ENCODE measurements at regions not wholly inside any gene's neighbourhood (a gene's known extent, or its start where the extent isn't known, plus 50 kb on each side); places are given as distances from the start of the nearest gene placed in this dataset.

GRCh38 chr6:163641706-163642105 is 227.2 kb downstream of the QKI start:
- no peaks in the 10 kb centered on the region for H3K4me1 ChIP-seq
- WGBS, 2 donors (ENCODE audit: low coverage in 1 of 2), result 96% methylated on average over 4 of the region's 13 CpGs; no CpG with 5 or more reads in 1 of the 2 donors
- no peaks in the 10 kb centered on the region for H3K27me3 ChIP-seq
- H3K4me3 ChIP-seq, result no peak overlapping the region
- no peak overlapping the region for H3K27ac ChIP-seq
- no peak for TF ChIP-seq EP300 (IDR thresholded peaks at IDR 0.05)
- TF ChIP-seq CTCF (IDR thresholded peaks at IDR 0.05), result no peak
- TF ChIP-seq POLR2AphosphoS5 (IDR thresholded peaks at IDR 0.05), result no peak
- TF ChIP-seq POLR2A (IDR thresholded peaks at IDR 0.05), result no peak
- no peaks in the 10 kb centered on the region for H3K36me3 ChIP-seq
- ATAC-seq, result no peak
- H3K9me3 ChIP-seq, result no peaks in the 10 kb centered on the region

GRCh38 chr6:163640641-163641040 is 226.1 kb downstream of the QKI start:
- 90 to 97% methylated on average over 6 of the region's 21 CpGs for WGBS, 2 donors (ENCODE audit: low coverage in 1 of 2)
- TF ChIP-seq POLR2AphosphoS5 (IDR thresholded peaks at IDR 0.05) (no peak), POLR2A (IDR thresholded peaks at IDR 0.05) (no peak), EP300 (IDR thresholded peaks at IDR 0.05) (no peak), CTCF (IDR thresholded peaks at IDR 0.05) (no peak)
- ATAC-seq, result no peak

GRCh38 chr6:163637524-163637923 is 223.0 kb downstream of the QKI start:
- no peaks in the 10 kb centered on the region for H3K4me1 ChIP-seq
- WGBS, 2 donors (ENCODE audit: low coverage in 1 of 2), result 50 to 66% methylated on average over 2 of the region's 3 CpGs
- no peaks in the 10 kb centered on the region for H3K9me3 ChIP-seq
- no peak for TF ChIP-seq EP300 (IDR thresholded peaks at IDR 0.05)
- no peak for TF ChIP-seq POLR2AphosphoS5 (IDR thresholded peaks at IDR 0.05)
- TF ChIP-seq POLR2A (IDR thresholded peaks at IDR 0.05), result no peak
- TF ChIP-seq CTCF (IDR thresholded peaks at IDR 0.05), result no peak
- H3K36me3 ChIP-seq, result no peaks in the 10 kb centered on the region
- no peak for ATAC-seq
- H3K27me3 ChIP-seq, result peaks cover 16% of the 10 kb centered on the region
- H3K4me3 ChIP-seq, result no peak overlapping the region
- no peak overlapping the region for H3K27ac ChIP-seq

More at GRCh38 chr6:163640641-163641040, 226.1 kb downstream of the QKI start:
- Histone ChIP-seq H3K4me1 (no peaks in the 10 kb centered on the region), H3K27ac (no peak overlapping the region), H3K36me3 (no peaks in the 10 kb centered on the region), H3K27me3 (no peaks in the 10 kb centered on the region), H3K9me3 (no peaks in the 10 kb centered on the region), H3K4me3 (no peak overlapping the region)

GRCh38 chr6:163635731-163636364 is 221.3 kb downstream of the QKI start:
- WGBS, 2 donors (ENCODE audit: low coverage in 1 of 2), result 58 to 63% methylated on average over 18 to 20 of the region's 22 CpGs
- Histone ChIP-seq H3K4me1 (no peaks in the 10 kb centered on the region), H3K27ac (no peak overlapping the region), H3K4me3 (no peak overlapping the region), H3K27me3 (peaks cover 33% of the 10 kb centered on the region), H3K9me3 (peaks cover 0 to 3% (median 0%) of the 10 kb centered on the region in 3 donors), H3K36me3 (no peaks in the 10 kb centered on the region)
- TF ChIP-seq CTCF (IDR thresholded peaks at IDR 0.05) (no peak), EP300 (IDR thresholded peaks at IDR 0.05) (no peak), POLR2AphosphoS5 (IDR thresholded peaks at IDR 0.05) (no peak), POLR2A (IDR thresholded peaks at IDR 0.05) (no peak)
- no peak for ATAC-seq

- Histone ChIP-seq H3K27me3 (peaks cover 38% of the 10 kb centered on the region), H3K27ac (no peak overlapping the region), H3K4me3 (no peak overlapping the region), H3K9me3 (peaks cover 0 to 9% (median 0%) of the 10 kb centered on the region in 3 donors), H3K4me1 (no peaks in the 10 kb centered on the region), H3K36me3 (no peaks in the 10 kb centered on the region)
- ATAC-seq, result no peak
- 93 to 94% methylated on average over 2 to 6 of the region's 6 CpGs for WGBS, 2 donors (ENCODE audit: low coverage in 1 of 2)
- TF ChIP-seq POLR2AphosphoS5 (IDR thresholded peaks at IDR 0.05) (no peak), EP300 (IDR thresholded peaks at IDR 0.05) (no peak), POLR2A (IDR thresholded peaks at IDR 0.05) (no peak), CTCF (IDR thresholded peaks at IDR 0.05) (no peak)
Measured at GRCh38 chr6:163635315-163635714, 220.8 kb downstream of the QKI start.
